NCI-H748 (cell line): ENCODE measurements at regions not wholly inside any gene's neighbourhood (a gene's known extent, or its start where the extent isn't known, plus 50 kb on each side); places are given as distances from the start of the nearest gene placed in this dataset.
A peak's percentile ranks its signal among the peaks of the same experiment; 100 is the strongest.

Source experiments
- DNase-seq: peaks from one replicate; lab custom pipeline; 2025; ENCODE audit not compliant: unreplicated experiment; lab: John Stamatoyannopoulos, UW

DNA sequence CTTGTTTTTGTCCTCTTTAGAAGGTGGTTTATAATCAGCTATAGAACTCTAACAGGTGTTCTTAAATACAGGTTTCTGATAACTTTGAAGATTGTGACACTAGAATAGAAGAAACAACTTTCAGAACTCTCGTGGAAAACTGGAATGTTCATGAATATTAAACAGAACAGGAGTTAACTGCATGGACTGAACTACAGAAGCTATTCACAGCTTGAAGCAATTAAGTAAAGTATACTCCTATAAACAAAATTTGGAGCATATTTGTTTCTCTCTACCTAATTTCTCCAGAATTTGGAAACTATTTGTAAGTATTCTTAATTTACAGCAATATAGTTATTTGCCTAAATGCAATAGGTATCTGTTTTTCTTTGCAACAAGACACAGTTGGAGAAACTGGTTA, 824.8 kb downstream of the ADGRL2 start:
- no peak for DNase-seq

DNA sequence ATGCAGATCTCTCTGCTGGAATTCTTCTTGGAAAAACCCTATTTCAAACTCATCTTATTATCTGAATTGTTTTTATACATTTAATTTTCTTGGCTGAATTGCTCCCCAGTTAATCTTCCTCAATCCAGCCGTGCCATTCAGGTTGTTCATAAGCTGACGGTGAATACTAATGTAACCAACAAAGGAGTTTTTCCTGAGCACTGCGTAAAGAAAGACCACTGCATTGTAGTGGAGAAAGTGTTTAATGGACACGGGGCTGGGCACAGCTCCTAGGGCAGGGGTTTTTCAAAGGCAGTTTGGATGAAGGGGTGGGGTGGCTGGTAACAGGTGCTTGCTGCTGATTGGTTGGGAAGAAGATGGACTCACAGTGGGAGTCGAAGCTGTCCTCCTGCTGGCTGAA, 820.3 kb downstream of the ADGRL2 start:
- no peak for DNase-seq

DNA sequence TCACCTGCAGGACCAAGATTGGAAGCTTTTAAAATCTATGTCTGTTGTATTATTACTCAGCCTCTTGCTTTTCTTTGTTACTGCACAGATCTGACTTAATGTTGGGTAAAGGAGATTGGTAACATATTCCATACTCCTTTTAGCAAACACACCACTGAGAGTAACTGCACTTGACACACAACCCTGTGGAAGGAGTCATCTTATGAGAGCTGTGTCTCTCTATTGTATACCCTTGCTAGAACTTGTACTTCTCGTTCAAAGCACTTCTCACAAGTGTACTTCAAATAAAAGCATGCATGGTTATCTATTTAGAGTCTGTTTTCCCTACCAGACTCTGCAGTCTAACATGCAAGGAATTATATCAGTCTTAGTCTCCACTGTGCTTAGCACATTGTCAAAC, 813.4 kb downstream of the ADGRL2 start:
- no peak for DNase-seq

DNA sequence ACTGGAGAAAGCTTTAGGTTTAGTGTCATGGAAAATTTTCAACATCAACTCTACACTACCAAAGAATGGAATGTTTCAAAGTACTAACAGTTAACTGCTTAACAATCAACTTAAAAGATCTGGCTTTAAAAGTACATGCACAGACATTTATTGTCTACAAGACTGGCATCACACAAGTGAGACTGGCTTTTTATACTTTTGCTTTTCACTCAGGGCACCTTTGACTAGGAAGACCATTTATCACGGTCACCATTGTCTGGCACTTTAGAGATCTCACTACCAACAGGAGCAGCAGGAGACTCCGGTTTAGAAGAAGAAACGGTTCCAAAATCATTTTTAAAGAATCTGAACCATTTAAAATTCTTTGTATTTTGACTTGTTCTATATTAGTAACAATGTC, 812.3 kb downstream of the ADGRL2 start:
- no peak for DNase-seq

DNA sequence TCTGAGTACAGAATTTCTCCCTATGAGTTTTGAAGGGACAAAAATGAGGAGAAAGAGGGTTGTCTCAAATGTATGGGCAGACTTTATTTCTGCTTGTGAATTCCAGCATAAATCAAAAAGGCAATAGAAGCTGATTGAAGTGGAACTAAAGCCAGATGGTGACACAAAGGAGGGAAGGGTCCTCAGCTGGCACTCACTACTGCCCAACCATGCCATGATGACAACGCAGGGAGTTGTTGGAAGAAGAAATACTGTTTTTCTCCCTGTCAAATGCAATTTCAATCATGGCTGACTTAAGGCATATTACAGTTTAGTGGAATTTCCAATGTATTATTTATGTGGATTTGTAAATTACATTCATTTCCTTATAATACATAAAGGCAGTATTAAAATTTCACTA, 805.8 kb downstream of the ADGRL2 start:
- no peak for DNase-seq

DNA sequence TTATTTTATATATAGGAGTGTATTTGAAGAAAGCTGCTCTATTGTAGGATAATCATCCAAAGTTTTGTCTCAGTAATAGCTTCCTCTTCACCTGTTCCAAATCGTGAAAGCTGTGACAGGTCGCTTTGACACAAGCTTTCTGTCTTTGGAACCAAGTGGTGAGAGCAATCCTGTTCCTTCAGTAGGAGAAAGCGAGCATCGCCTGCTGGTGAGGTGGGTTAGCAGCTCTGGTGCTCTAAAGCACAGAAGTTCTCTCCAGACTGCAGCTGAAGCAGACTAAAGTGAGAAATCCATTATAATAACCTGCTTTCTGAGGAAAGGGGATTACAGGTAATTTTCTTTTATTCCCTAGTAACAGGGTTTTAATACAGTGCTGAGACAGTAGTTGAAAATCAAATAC, 803.8 kb downstream of the ADGRL2 start:
- DNase-seq = peak; percentile 6

DNA sequence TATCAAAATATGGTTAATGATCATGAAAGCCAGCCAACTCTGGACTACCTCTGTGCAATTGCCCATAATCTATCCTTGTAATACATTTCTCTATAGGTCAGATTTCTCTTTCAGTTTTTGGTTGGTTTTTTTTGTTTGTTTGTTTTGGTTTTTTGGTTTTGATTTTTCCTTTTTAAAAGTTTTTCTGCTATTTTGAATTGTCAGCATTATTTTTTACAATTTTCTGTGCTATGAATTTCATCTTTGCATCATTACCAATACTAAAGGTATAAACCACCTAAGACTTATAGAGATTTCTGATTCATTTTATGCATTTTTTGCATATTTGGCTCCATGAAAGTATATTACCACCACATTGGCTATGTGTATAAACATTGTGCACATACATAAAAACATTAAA, 799.6 kb downstream of the ADGRL2 start:
- DNase-seq = no peak

DNA sequence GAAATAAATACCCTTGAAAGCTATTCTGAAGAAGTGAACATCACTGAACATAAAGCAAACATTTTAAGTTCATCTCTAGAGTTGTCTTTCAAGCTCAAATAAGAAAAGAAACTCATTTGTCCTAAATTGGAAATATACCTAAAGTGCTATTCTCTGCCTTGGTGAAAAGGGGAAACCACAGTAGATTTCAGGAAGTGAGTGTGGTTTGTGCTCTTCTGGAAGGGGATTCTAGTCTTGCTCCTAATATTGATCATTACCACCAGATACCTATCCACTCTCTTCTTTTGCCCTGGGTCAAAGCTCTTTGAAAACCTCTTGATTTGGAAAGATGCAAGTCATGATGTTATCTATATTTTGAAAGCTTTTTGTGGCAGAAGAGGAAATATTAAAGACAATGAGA, 798.1 kb downstream of the ADGRL2 start:
- DNase-seq = no peak

DNA sequence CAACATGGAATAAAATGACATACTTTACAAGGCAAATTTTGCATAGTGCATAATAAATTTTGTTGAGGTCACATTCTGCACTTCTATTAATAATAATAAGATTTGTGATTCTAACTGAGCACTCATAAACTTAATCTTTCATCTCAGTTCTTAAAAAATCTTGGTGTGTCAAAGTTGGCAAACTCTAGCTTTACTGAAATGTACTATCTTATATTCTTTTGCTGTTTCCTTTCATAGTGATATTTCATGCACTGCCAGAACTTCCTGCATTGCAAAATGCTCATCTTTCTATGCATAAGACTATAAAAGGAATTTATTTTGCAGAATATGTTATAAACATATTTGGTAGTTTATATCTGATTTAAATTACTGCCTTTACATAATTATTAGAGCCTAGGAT, 797.6 kb downstream of the ADGRL2 start:
- no peak for DNase-seq

DNA sequence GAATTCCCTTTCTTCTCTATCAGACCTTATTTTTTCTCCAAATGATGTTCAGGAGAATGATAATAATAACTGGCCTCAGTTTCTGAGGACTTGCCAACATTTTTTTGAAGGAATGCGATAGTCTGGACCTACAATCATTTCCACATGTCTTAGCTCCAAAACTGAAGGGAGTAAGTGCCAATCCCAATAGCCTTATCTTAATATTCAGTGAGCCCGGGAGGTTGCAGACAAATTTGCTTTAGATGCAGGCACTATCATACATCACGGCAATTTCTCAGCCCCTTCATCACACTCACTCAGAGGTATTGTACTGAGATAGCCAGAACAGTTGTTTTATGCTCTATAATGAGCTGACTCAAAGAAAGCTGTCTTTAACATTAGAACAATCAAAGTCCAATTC, 796.9 kb downstream of the ADGRL2 start:
- no peak for DNase-seq

DNA sequence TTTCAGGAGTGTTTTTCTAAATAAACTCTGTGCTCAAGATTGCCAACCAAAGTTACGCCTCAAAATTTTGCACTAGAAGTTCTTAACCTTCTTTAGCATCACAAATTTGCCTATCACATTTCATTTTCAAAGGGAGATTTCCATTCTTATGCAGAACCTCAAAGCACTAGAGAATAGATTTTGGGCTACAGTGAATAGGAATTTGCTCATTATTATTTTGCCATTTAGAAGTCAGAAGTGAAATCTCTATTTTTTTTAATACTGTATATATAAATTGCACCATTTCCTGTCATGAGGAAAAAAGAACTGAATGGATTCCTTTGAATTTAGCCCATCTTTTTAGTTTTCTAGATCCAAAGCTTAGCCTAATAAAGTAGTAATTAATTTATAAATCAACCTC, 796.4 kb downstream of the ADGRL2 start:
- no peak for DNase-seq

DNA sequence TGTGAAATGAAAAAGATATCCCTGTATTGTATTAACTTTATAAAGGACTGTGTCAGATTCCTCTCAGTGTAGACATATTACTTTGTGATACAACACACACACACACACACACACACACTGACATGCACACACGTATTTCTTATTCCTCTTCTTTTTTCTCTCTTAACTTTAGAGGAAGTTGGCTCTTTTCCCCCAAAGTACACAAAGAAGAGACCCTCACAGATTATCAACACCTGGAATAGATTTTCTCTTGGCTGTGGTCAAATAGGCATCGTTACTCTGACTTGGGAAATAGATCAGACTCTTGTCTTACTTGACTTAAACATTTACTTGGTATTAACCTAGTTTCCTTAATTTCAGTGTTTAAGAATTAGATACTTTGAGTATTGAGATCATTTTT, 792.8 kb downstream of the ADGRL2 start:
- DNase-seq = no peak

DNA sequence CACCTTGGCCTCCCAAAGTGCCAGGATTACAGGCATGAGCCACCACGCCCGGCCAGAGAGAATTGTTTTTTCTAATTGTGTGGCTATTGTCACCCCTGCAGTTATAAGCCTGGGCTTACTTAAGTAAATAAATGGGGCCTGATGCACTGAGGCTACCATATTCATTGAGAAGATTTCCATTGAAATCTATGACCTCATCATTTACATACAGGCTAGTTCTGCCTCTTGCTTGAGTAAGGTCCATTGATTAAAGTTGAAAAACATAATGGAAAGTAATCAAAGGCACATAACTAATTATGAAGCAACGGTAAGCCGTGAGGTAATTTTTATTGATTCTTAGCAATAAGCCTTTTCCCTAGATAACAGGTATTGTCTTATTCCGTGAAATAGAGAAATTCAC, 788.9 kb downstream of the ADGRL2 start:
- DNase-seq = peak; percentile 5

DNA sequence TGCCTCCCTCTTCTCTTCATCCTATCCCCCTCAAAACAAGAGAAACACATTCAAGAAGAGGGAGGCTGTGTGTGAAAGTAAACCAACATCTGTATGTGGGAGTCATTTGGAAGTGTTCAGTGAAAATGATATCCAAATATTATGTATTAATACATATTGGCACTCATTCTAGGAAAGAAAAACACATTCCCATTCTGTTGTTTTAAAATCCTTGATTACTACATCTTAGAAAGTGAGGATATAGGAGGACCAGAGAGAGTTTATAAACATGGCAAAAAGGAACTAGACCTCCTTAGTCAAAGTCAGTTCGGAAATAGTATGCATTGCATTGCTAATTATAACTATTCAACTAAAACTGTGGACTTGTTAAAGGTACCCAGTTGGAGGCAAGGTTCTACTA, 786.6 kb downstream of the ADGRL2 start:
- no peak for DNase-seq

DNA sequence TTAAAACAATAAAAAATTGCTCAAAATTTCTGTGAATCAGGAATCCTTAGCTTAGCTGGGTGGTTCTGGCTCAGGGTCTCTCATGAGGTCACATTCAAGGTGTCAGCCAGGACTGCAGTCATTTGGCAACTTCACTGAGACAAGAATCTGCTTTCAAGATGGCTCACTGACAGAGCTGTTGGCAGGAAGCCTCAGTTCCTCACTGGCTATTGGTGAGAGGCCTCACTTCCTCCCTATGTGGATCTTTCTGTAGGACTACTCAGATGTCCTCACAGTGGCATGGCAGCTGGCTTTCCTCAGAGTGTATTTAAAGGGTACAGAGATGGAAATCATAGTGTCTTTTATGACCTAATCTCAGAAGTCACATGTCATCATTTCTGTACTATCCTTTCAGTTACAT, 785.7 kb downstream of the ADGRL2 start:
- no peak for DNase-seq

DNA sequence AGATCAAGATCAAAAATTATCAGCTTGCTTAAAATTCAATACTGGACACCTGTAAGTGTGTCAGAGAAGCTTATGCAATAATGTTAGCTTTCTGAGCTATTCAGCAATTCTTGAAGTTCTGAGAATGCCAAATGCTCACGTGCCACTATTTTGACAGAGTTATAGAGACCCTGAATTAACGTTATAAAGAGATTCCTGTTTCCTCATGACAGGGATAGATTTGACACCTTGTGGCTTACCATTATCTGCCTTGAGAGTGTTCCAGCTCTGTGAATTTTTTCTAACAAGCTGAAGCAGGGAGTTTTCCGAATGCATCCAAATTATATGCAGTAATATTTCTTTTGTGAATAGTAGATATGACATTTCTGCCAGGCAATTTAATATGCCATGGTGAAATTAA, 781.6 kb downstream of the ADGRL2 start:
- no peak for DNase-seq

DNA sequence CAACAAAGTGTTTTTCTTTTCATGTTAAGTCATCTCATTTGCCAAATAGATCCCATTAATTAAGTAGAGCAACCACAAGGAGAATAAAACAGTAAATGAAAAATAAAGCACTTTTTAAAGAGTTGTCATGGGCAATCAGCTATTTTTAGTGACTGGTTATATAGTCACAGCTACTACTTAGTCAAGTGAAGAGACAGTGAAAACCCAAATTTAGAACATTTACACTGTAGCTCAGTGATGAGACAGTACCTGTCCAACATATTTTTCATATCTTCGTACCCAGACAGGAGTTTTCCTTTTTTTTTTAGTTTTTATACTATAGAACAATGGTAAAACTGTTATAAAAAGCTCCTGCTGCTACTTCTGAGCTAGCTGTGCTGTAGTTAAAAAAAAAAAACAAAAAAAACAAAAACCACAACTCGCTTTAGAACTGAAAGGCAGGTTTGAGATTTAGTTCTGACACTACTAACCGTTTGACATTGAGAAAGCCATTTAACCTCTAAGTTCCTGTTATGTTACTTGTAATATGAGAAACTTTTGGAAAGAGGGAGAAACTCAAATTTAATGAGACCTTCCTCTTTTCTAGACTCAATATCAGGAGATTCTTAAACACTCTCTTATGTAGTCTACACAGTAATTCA, 777.5 kb downstream of the ADGRL2 start:
- DNase-seq = no peak

DNA sequence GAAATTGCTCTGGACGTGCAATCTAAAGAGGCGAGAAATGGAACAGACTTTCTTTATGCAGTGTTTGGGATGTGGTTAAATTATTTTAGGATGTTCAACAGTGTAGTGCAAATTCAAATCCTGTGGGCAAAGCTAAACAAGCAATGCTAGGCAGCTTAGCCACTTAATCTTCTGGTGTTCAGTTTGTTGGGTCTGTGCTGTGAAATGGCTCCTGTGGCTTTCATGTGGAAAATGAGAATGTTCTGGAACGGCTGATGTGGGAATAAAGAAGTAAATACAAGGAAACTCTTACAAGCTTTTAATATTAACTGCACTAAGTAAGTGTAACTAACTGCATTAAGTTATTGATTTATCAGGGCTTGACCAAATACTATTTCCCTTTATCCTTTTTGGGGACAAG, 766.6 kb downstream of the ADGRL2 start:
- no peak for DNase-seq

DNA sequence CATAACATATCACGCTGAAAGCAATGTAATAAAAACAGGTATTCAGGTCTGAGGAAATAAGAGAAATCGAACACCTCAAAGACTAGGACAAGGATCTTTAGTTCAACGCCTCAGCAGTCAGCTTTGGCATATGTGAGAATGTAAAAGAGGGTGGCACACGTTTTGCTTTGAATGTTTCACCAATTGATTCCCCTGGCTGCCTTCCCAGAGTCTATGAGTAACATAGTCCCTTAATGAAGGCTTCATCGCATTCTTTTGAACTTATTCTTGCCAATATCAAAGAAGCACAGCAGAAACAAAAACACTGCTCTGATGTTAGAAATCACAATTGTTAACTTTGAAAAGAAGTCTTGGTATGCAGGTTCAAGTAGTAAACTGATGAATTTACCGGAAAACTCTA, 764.8 kb downstream of the ADGRL2 start:
- no peak for DNase-seq

DNA sequence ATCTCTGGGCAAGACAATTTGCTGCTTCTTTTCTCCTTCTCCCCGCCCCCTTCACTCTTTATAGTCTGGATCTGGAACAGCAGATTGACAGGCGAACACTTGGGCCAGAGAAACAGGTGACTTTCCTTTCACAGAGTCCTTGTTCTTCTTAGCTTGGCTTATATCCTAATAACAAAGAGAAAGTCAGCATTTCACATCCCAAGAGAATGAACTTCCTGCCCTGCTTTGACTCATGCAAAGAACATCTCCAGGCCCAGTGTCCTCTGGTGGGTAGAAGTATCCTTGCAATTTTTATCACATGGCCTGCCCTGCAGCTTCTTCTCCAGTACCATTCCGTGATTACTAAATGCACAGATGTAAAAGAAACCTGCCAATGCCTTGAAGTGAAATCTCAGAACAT, 764.4 kb downstream of the ADGRL2 start:
- DNase-seq = no peak

DNA sequence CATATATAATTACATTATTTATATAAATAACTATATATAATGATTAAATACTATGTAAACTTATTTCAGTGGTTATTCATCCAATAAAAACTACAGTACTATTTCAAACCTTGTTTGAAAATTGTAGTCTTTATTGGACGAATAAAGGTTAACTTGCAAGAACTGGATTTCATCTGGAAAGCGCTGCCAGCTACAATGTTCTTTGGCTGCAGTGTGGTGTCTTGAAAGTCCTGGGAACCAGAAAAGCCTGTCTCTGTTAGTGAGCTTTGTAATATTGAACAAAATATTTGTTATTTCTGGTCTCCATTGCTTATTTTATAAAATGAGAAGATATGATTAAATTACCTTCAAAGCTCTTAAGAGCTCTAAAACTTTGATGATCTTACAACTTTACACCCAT, 763.6 kb downstream of the ADGRL2 start:
- DNase-seq = no peak

DNA sequence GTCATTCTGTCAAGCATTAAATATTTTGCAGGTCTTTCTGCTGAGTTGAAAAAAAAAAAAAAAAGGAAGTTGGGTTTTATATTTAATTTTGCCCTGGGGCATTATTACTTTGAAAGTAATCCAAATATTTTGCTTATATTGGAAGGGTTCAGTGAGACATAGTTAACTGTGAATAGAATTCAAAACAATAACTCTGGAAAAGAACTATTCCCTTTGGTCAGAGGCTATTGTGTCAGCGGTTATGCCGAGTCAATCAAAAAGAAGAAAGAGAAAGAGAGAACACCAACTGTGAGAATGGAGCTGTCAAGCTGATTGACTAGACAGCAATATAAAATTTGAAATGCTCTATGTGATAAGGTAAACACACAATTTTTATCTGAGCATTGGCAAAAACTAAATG, 761.7 kb downstream of the ADGRL2 start:
- DNase-seq = no peak

DNA sequence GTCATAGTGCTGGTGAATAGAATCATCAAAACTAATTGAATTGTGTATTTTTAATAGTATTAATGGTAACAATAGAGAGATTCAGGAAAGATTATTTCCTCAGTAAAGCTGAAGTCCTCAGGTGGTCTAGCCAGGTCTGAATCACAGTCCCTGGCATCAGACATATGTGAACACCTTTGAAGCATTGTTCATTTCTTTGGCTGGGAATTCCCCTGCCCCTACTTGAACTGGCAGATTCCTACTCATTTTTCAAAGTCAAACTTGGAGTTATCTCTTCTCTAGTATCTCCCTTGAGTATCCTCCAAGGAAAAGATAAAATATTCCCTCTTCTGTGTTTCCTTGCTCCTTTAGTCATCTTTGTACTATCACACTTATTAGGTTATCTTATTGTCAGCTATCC, 759.8 kb downstream of the ADGRL2 start:
- DNase-seq = no peak

DNA sequence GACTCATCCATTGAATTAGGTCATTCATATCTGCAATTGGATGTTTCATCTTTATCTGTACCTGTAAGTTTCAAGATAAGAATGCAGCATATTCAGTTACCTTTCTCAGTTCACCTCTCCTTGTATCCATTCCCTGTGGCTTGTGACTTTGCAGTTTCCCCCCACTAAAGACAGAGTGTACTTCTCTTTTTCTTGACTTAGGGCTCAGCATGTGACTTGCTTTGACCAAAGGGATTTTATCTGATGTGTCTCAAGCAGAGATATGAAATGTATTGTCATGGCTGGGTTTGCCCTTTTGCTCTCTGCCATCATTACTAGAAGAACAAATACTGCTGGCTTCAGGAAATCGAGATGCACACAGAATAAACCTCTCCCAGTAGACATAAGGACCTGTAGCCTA, 754.8 kb downstream of the ADGRL2 start:
- no peak for DNase-seq
